ENCODE measurements at regions not wholly inside any gene's neighbourhood (a gene's known extent, or its start where the extent isn't known, plus 50 kb on each side); places are given as distances from the start of the nearest gene placed in this dataset.
A peak's percentile ranks its signal among the peaks of the same experiment; 100 is the strongest.

DNA sequence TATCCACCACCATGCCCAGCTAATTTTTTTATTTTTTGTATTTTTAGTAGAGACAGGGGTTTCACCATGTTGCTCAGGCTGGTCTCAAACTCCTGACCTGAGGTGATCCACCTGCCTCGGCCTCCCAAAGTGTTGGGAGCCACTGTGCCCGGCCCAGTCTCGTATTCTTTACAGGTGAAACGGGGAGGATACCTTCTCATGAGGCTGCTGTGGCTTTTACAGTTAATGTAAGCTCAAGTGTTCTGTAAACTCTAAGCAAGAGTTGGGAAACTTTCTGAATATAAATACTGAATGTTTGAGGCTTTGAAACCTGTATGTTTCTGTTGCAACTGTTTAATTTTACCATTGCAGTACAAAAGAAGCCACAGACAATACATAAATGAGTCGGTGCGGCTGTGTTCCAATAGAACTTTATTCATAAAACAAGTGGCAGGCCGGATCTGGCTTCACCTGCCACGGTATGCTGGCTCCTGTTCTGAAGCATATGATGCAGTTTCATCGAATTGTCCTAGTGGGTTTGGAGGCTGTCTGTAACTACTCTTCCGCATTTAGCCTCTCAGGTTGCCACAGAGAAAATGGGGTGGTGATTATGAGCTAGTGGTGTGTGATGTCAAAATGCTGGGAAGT, 192.5 kb upstream of the ZFP64 start:
- H3K4me3 Mint-ChIP-seq = no peak overlapping the region
- TF ChIP-seq, protein P1, sequence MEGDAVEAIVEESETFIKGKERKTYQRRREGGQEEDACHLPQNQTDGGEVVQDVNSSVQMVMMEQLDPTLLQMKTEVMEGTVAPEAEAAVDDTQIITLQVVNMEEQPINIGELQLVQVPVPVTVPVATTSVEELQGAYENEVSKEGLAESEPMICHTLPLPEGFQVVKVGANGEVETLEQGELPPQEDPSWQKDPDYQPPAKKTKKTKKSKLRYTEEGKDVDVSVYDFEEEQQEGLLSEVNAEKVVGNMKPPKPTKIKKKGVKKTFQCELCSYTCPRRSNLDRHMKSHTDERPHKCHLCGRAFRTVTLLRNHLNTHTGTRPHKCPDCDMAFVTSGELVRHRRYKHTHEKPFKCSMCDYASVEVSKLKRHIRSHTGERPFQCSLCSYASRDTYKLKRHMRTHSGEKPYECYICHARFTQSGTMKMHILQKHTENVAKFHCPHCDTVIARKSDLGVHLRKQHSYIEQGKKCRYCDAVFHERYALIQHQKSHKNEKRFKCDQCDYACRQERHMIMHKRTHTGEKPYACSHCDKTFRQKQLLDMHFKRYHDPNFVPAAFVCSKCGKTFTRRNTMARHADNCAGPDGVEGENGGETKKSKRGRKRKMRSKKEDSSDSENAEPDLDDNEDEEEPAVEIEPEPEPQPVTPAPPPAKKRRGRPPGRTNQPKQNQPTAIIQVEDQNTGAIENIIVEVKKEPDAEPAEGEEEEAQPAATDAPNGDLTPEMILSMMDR (IDR thresholded peaks at IDR 0.05) = no peak
- H3K27ac Mint-ChIP-seq = no peak overlapping the region
- no peaks in the 10 kb centered on the region for H3K4me1 Mint-ChIP-seq (ENCODE audit: low read depth)
- peaks cover 11% of the 10 kb centered on the region; the same call in 1 of the 2 replicates for H3K9me3 Mint-ChIP-seq
- peaks cover 2% of the 10 kb centered on the region for H3K27me3 Mint-ChIP-seq (ENCODE audit: insufficient read depth)
- H3K36me3 Mint-ChIP-seq (ENCODE audit: low read depth) = no peaks in the 10 kb centered on the region
- DNase-seq = no peak

DNA sequence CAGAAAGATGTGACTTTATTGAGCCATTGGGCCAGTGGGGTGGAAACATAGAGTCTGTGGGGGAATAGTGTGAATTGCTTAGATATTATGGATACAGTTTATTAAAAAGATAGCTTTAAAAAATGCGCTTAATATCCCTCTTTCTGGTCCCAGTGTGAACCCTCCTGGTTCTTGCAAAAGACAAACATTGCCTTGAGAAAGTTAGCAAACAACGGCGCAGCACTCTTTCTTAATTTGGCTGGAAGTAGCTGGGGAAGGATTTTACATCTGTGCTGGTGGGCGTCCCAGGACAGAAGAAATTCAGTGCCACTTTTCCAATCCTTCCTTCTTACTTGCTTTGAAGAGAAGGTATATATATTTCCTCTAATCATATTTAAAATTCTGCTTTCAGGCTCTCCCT, 191.4 kb upstream of the ZFP64 start:
- H3K27me3 Mint-ChIP-seq (ENCODE audit: insufficient read depth) = peaks cover 2% of the 10 kb centered on the region
- H3K9me3 Mint-ChIP-seq = peaks cover 10% of the 10 kb centered on the region; the same call in 1 of the 2 replicates
- TF ChIP-seq, protein P1 (IDR thresholded peaks at IDR 0.05) = no peak
- H3K27ac Mint-ChIP-seq = no peak overlapping the region
- no peaks in the 10 kb centered on the region for H3K36me3 Mint-ChIP-seq (ENCODE audit: low read depth)
- DNase-seq = no peak
- no peaks in the 10 kb centered on the region for H3K4me1 Mint-ChIP-seq (ENCODE audit: low read depth)
- no peak overlapping the region for H3K4me3 Mint-ChIP-seq

DNA sequence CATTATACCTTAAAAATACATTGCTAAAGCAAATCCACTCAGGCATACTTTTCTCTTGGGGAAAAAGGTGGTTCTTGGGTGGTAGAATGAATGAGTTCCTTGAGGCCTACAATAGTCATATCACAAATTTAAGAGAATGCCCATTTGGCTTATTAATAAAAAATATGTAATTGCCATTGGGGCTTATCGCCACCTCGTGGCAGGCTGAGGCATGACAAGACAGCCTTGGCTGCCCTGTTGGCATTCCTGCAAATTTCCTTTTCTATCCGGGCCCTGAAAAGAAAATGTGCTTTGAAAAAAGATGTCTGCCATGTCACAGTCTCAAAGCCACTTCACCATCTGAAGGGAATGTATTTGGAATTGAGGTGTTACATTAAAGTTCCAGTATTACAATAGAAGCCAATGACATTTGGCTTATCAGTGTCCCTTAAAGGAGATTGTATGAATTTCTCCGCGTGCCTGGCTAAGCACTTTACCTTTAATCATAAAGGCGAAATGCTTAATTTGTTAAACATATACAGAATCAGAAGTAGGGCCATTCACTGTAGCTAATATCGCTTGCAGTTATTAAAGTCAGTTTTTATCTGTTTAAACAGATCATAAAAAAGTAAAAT, 188.3 kb upstream of the ZFP64 start:
- no peak overlapping the region for H3K4me3 Mint-ChIP-seq
- no peak overlapping the region for H3K27ac Mint-ChIP-seq
- TF ChIP-seq, protein P1 (IDR thresholded peaks at IDR 0.05) = peak; percentile 94
- no peak for DNase-seq
- peaks cover 13% of the 10 kb centered on the region for H3K9me3 Mint-ChIP-seq
- no peaks in the 10 kb centered on the region for H3K4me1 Mint-ChIP-seq (ENCODE audit: low read depth)
- H3K27me3 Mint-ChIP-seq (ENCODE audit: insufficient read depth) = peaks cover 2% of the 10 kb centered on the region
- no peaks in the 10 kb centered on the region for H3K36me3 Mint-ChIP-seq (ENCODE audit: low read depth)

DNA sequence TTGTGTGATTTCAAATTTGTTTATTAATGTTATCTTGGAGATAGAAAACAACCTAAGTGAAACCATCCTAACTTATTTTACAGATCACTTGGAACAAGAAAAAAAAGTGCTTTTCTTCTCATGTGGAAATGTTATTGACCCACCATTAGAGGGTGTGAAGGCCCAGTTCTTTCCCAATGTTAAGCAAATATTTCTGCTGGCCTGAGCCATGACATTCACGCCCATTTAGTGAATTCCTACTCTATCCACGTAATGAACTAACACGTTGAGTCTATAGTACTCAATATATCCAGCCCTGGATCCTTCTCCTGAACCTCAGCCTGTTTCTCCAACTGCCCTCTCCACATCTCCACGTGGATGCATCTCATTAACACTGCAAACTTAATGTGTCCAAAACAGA, 180.6 kb upstream of the ZFP64 start:
- DNase-seq = no peak
- no peak overlapping the region for H3K27ac Mint-ChIP-seq
- peaks cover 2% of the 10 kb centered on the region; the same call in 1 of the 2 replicates for H3K27me3 Mint-ChIP-seq (ENCODE audit: insufficient read depth)
- peaks cover 19% of the 10 kb centered on the region for H3K9me3 Mint-ChIP-seq
- no peak overlapping the region for H3K4me3 Mint-ChIP-seq
- H3K36me3 Mint-ChIP-seq (ENCODE audit: low read depth) = no peaks in the 10 kb centered on the region
- TF ChIP-seq, protein P1 (IDR thresholded peaks at IDR 0.05) = no peak
- no peaks in the 10 kb centered on the region for H3K4me1 Mint-ChIP-seq (ENCODE audit: low read depth)

DNA sequence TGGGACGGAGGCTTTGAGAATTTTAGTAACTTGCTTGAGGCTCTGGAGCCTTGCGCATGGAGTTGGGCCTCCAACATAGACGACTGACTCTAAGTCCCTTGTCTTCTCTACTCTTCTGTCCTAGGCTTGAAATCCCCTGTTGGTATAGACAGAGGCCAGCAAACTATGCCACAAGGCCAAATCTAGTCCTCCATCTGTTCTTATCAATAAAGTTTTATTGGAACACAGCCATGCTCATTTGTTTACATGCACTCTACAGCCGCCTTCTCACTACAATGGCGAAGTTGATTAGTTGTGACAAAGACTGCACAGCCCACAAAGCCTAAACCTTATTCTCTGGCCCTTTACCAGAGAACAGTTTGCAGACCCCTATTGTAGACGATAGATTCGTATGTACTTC, 174.1 kb upstream of the ZFP64 start:
- H3K4me3 Mint-ChIP-seq = no peak overlapping the region
- H3K9me3 Mint-ChIP-seq = peaks cover 5% of the 10 kb centered on the region; the same call in 1 of the 2 replicates

More for the DNA sequence above, 174.1 kb upstream of the ZFP64 start:
- TF ChIP-seq, protein P1 (IDR thresholded peaks at IDR 0.05) = no peak
- Mint-ChIP-seq H3K27me3 (ENCODE audit: insufficient read depth) (no peaks in the 10 kb centered on the region), H3K4me1 (ENCODE audit: low read depth) (no peaks in the 10 kb centered on the region), H3K36me3 (ENCODE audit: low read depth) (no peaks in the 10 kb centered on the region), H3K27ac (no peak overlapping the region)
- DNase-seq = no peak
